ENCODE measurements at regions not wholly inside any gene's neighbourhood (a gene's known extent, or its start where the extent isn't known, plus 50 kb on each side); places are given as distances from the start of the nearest gene placed in this dataset.
A peak's percentile ranks its signal among the peaks of the same experiment; 100 is the strongest.

GRCh38 chr3:5036858-5037257 lies 57.6 kb downstream of the BHLHE40 start:
- H3K4me2 ChIP-seq (ENCODE audit: insufficient read depth, low read length) = no peak overlapping the region
- H2AFZ ChIP-seq (ENCODE audit: low read depth, low read length) = no peak overlapping the region
- no peak for DNase-seq
- ATAC-seq (ENCODE audit: insufficient read depth, low read depth) = no peak
- H3K27me3 ChIP-seq (ENCODE audit: insufficient read depth, low read length, poor library complexity) = no peaks in the 10 kb centered on the region
- H3K79me2 ChIP-seq (ENCODE audit: insufficient read depth, low read length) = no peaks in the 10 kb centered on the region
- no peak for TF ChIP-seq EZH2 (IDR thresholded peaks at IDR 0.05; ENCODE audit: borderline replicate concordance, low read depth, low read length, severe bottlenecking)
- TF ChIP-seq CTCF (IDR thresholded peaks at IDR 0.05; ENCODE audit: borderline replicate concordance, extremely low read depth, low read length, poor library complexity, severe bottlenecking) = no peak
- H3K36me3 ChIP-seq (ENCODE audit: insufficient read depth, low read length) = no peaks in the 10 kb centered on the region
- H3K9me3 ChIP-seq (ENCODE audit: insufficient read depth, low read length, severe bottlenecking) = no peaks in the 10 kb centered on the region
- no peak overlapping the region for H3K27ac ChIP-seq (ENCODE audit: low read length)
- no peak overlapping the region for H3K4me3 ChIP-seq (ENCODE audit: low read depth in 1 of 2, low read length in 2 of 2)
- no peaks in the 10 kb centered on the region for H3K4me1 ChIP-seq (ENCODE audit: insufficient read depth, low read length)
- no peaks in the 10 kb centered on the region for H4K20me1 ChIP-seq (ENCODE audit: insufficient read depth, low read length)
- no peak overlapping the region for H3K9ac ChIP-seq (ENCODE audit: low read depth, low read length)

- ATAC-seq (ENCODE audit: insufficient read depth, low read depth) (no peak), DNase-seq (no peak)
- Histone ChIP-seq H3K27ac (ENCODE audit: low read length) (no peak overlapping the region), H3K9me3 (ENCODE audit: insufficient read depth, low read length, severe bottlenecking) (no peaks in the 10 kb centered on the region), H4K20me1 (ENCODE audit: insufficient read depth, low read length) (no peaks in the 10 kb centered on the region), H3K4me1 (ENCODE audit: insufficient read depth, low read length) (no peaks in the 10 kb centered on the region), H3K4me2 (ENCODE audit: insufficient read depth, low read length) (no peak overlapping the region), H3K36me3 (ENCODE audit: insufficient read depth, low read length) (no peaks in the 10 kb centered on the region), H3K79me2 (ENCODE audit: insufficient read depth, low read length) (no peaks in the 10 kb centered on the region), H3K4me3 (ENCODE audit: low read depth in 1 of 2, low read length in 2 of 2) (no peak overlapping the region), H3K27me3 (ENCODE audit: insufficient read depth, low read length, poor library complexity) (no peaks in the 10 kb centered on the region), H2AFZ (ENCODE audit: low read depth, low read length) (no peak overlapping the region), H3K9ac (ENCODE audit: low read depth, low read length) (no peak overlapping the region)
- no peak for TF ChIP-seq CTCF (IDR thresholded peaks at IDR 0.05; ENCODE audit: borderline replicate concordance, extremely low read depth, low read length, poor library complexity, severe bottlenecking)
- no peak for TF ChIP-seq EZH2 (IDR thresholded peaks at IDR 0.05; ENCODE audit: borderline replicate concordance, low read depth, low read length, severe bottlenecking)
Measured at GRCh38 chr3:5039585-5039984, 60.3 kb downstream of the BHLHE40 start.

GRCh38 chr3:5041315-5041714 lies 62.1 kb downstream of the BHLHE40 start:
- no peak overlapping the region for H3K4me3 ChIP-seq (ENCODE audit: low read depth in 1 of 2, low read length in 2 of 2)
- no peak overlapping the region for H3K27ac ChIP-seq (ENCODE audit: low read length)
- H3K9me3 ChIP-seq (ENCODE audit: insufficient read depth, low read length, severe bottlenecking) = no peaks in the 10 kb centered on the region
- H3K4me2 ChIP-seq (ENCODE audit: insufficient read depth, low read length) = no peak overlapping the region
- no peaks in the 10 kb centered on the region for H4K20me1 ChIP-seq (ENCODE audit: insufficient read depth, low read length)
- no peaks in the 10 kb centered on the region for H3K27me3 ChIP-seq (ENCODE audit: insufficient read depth, low read length, poor library complexity)
- no peaks in the 10 kb centered on the region for H3K36me3 ChIP-seq (ENCODE audit: insufficient read depth, low read length)
- H3K9ac ChIP-seq (ENCODE audit: low read depth, low read length) = no peak overlapping the region
- peak; percentile 4 for TF ChIP-seq CTCF (IDR thresholded peaks at IDR 0.05; ENCODE audit: borderline replicate concordance, extremely low read depth, low read length, poor library complexity, severe bottlenecking)
- TF ChIP-seq EZH2 (IDR thresholded peaks at IDR 0.05; ENCODE audit: borderline replicate concordance, low read depth, low read length, severe bottlenecking) = no peak
- no peaks in the 10 kb centered on the region for H3K4me1 ChIP-seq (ENCODE audit: insufficient read depth, low read length)
- H3K79me2 ChIP-seq (ENCODE audit: insufficient read depth, low read length) = no peaks in the 10 kb centered on the region
- DNase-seq (no peak), ATAC-seq (ENCODE audit: insufficient read depth, low read depth) (no peak)
- no peak overlapping the region for H2AFZ ChIP-seq (ENCODE audit: low read depth, low read length)

GRCh38 chr3:5045961-5046360 lies 66.7 kb downstream of the BHLHE40 start:
- Histone ChIP-seq H3K4me1 (ENCODE audit: insufficient read depth, low read length) (no peaks in the 10 kb centered on the region), H3K27me3 (ENCODE audit: insufficient read depth, low read length, poor library complexity) (no peaks in the 10 kb centered on the region), H2AFZ (ENCODE audit: low read depth, low read length) (no peak overlapping the region), H3K27ac (ENCODE audit: low read length) (no peak overlapping the region), H3K9ac (ENCODE audit: low read depth, low read length) (no peak overlapping the region), H3K36me3 (ENCODE audit: insufficient read depth, low read length) (no peaks in the 10 kb centered on the region), H3K4me3 (ENCODE audit: low read depth in 1 of 2, low read length in 2 of 2) (no peak overlapping the region), H4K20me1 (ENCODE audit: insufficient read depth, low read length) (no peaks in the 10 kb centered on the region), H3K9me3 (ENCODE audit: insufficient read depth, low read length, severe bottlenecking) (no peaks in the 10 kb centered on the region), H3K79me2 (ENCODE audit: insufficient read depth, low read length) (no peaks in the 10 kb centered on the region), H3K4me2 (ENCODE audit: insufficient read depth, low read length) (no peak overlapping the region)
- DNase-seq (no peak), ATAC-seq (ENCODE audit: insufficient read depth, low read depth) (no peak)
- no peak for TF ChIP-seq EZH2 (IDR thresholded peaks at IDR 0.05; ENCODE audit: borderline replicate concordance, low read depth, low read length, severe bottlenecking)
- no peak for TF ChIP-seq CTCF (IDR thresholded peaks at IDR 0.05; ENCODE audit: borderline replicate concordance, extremely low read depth, low read length, poor library complexity, severe bottlenecking)
